Activated CD4-positive, alpha-beta T cell treated with anti-CD3 and anti-CD28 coated beads, Interleukin-2, amount 10 ng/mL, durations not matched to agents 7 days and 5 days (primary cell): ENCODE measurements at regions not wholly inside any gene's neighbourhood (a gene's known extent, or its start where the extent isn't known, plus 50 kb on each side); places are given as distances from the start of the nearest gene placed in this dataset.

Source experiments
- CTCF ChIA-PET: fragments of 350-600 bp; sonication (Branson Sonifier 250); formaldehyde crosslinking; loops from one replicate; lab custom pipeline; 2021; ENCODE audit warnings: antibody characterized with exemption; lab: Charles Lee
- POLR2A ChIA-PET: fragments of 350-600 bp; sonication (Branson Sonifier 250); formaldehyde crosslinking; loops from one replicate; lab custom pipeline; 2021; ENCODE audit warnings: antibody characterized with exemption; lab: Charles Lee
- DNase-seq: peaks from one replicate; pipeline ENCODE4 v3.0.0-alpha.2; 2020
- H3K27ac Mint-ChIP-seq: one replicate; pipeline ENCODE4 v1.8.0; 2021; ENCODE audit warnings: mild to moderate bottlenecking, moderate library complexity, mixed read lengths
- H3K27me3 Mint-ChIP-seq: one replicate; pipeline ENCODE4 v1.8.0; 2021; ENCODE audit warnings: mixed read lengths
- H3K36me3 Mint-ChIP-seq: one replicate; pipeline ENCODE4 v1.8.0; 2021; ENCODE audit warnings: low read depth, mixed read lengths
- H3K4me1 Mint-ChIP-seq: one replicate; pipeline ENCODE4 v1.8.0; 2021; ENCODE audit warnings: mixed read lengths
- H3K4me3 Mint-ChIP-seq: one replicate; pipeline ENCODE4 v1.8.0; 2021; ENCODE audit warnings: mild to moderate bottlenecking, moderate library complexity, mixed read lengths
- H3K9me3 Mint-ChIP-seq: one replicate; pipeline ENCODE4 v1.8.0; 2021; ENCODE audit warnings: mixed read lengths

DNA sequence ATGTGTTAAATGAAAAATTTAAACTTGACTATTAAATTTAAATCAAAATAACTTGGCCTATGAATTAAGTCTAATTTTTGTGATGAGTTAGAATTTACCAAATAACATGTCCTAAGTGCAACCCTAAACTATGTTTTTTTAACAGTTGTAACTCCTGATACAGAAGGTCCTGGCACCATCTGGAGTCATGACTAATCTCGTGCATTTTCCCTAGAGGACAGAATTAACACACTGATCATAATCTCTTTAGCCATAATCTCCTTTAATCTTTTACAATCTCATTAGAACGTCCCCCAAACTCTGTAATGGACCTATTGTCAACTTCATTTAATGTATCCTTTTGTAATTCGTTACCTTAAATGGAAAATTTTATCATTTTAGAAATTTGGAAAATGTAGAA lies 100.6 kb downstream of the SUCNR1 start:
- ChIA-PET CTCF (no interaction called here), POLR2A (no interaction called here)
- Mint-ChIP-seq H3K36me3 (no peaks in the 10 kb centered on the region), H3K27me3 (peaks cover 2% of the 10 kb centered on the region), H3K4me1 (no peaks in the 10 kb centered on the region), H3K27ac (no peak overlapping the region), H3K9me3 (peaks cover 2% of the 10 kb centered on the region), H3K4me3 (no peak overlapping the region)
- no peak for DNase-seq

DNA sequence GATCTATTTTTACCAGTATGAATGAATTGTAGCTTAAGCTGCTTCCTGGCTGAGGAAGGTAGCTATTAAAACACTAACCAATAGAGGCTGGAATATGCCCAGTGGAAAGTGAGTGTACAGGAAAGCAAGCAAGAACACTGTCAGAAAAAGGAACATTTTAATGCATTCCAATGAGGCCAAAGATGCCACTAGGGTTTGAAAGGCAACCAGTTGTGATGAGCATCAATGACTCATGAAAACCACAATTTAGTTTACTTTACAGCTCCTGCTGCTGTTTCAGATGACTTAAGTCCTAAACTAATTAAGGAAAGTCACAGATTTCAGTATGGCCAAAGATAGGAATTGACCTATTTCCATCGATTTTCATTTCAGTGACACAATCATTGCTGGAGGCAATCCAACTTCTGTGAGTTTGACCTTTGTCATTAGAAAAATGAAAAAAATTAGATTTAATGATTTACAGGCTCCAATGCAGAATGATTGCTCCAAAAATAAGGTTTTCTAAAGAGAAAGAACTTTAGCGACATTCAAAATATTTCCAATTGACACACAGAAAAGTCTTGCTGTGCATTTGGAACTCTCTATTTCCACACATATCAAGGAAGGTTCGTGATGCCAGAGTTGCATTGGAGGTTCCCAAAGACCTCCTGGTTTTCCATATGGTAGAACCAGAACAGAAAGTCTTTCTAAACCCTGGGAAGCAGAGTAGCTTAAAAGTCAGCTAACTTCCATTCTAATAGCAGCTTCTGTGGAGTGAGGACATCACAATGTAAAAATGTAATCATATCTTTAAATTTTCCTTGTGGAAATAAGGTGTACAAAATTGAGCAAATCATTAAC lies 103.0 kb downstream of the SUCNR1 start:
- ChIA-PET CTCF (interaction anchor here (0.6 kb wide), 1 partner anchor 493 kb away, joined by 3 read pairs; no protein-coding TSS in a partner anchor), POLR2A (interaction anchor here (0.6 kb wide), 1 partner anchor 21 kb away, joined by 4 read pairs; no protein-coding TSS in a partner anchor)
- no peaks in the 10 kb centered on the region for H3K27me3 Mint-ChIP-seq
- no peak for DNase-seq
- no peaks in the 10 kb centered on the region for H3K36me3 Mint-ChIP-seq
- no peaks in the 10 kb centered on the region for H3K4me1 Mint-ChIP-seq
- peaks cover 2% of the 10 kb centered on the region for H3K9me3 Mint-ChIP-seq
- H3K4me3 Mint-ChIP-seq, result no peak overlapping the region
- no peak overlapping the region for H3K27ac Mint-ChIP-seq

DNA sequence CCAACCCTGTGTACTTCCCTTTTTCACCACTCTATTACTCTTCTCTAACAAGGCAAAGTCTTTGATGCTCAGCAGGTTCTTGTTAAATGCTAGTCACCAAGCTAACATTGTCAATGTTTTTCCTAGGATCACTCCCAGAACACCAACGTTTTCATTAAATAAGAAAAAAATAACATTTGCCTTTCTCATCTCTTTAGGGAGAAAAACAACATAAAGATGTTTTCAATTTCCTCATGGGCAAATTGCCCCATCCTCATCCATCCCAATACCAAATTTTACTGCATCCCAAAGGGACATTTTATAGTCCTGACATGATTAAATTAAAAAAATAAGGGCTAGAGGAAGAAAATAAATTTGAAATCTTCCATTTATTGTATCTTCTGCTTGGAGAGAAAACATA lies 106.5 kb downstream of the SUCNR1 start:
- CTCF ChIA-PET, result no interaction called here
- Mint-ChIP-seq H3K36me3 (no peaks in the 10 kb centered on the region), H3K27me3 (no peaks in the 10 kb centered on the region), H3K9me3 (peaks cover 2% of the 10 kb centered on the region), H3K4me1 (no peaks in the 10 kb centered on the region), H3K27ac (no peak overlapping the region), H3K4me3 (no peak overlapping the region)
- POLR2A ChIA-PET, result no interaction called here
- no peak for DNase-seq

DNA sequence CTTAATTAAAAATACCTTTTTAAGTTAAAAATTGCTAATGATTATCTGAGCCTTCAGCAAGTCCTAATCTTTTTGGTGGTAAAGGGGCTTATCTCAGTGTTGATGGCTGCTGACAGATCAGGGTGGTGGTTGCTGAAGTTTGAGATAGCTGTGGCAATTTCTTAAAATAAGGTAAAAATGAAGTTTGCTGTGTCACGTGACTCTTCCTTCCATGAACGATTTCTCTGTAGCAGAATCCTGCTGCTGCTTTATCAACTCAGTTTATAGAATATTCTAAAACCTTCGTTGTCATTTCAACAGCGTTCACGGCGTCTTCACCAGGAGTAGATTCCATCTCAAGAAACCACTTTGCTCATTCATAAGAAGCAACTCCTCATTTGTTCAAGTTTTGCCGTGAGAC lies 110.1 kb downstream of the SUCNR1 start:
- H3K27me3 Mint-ChIP-seq, result peaks cover 6% of the 10 kb centered on the region
- no peak for DNase-seq
- no peaks in the 10 kb centered on the region for H3K36me3 Mint-ChIP-seq
- no peaks in the 10 kb centered on the region for H3K9me3 Mint-ChIP-seq
- no peak overlapping the region for H3K27ac Mint-ChIP-seq
- CTCF ChIA-PET, result no interaction called here
- no peaks in the 10 kb centered on the region for H3K4me1 Mint-ChIP-seq
- H3K4me3 Mint-ChIP-seq, result no peak overlapping the region
- POLR2A ChIA-PET, result no interaction called here

DNA sequence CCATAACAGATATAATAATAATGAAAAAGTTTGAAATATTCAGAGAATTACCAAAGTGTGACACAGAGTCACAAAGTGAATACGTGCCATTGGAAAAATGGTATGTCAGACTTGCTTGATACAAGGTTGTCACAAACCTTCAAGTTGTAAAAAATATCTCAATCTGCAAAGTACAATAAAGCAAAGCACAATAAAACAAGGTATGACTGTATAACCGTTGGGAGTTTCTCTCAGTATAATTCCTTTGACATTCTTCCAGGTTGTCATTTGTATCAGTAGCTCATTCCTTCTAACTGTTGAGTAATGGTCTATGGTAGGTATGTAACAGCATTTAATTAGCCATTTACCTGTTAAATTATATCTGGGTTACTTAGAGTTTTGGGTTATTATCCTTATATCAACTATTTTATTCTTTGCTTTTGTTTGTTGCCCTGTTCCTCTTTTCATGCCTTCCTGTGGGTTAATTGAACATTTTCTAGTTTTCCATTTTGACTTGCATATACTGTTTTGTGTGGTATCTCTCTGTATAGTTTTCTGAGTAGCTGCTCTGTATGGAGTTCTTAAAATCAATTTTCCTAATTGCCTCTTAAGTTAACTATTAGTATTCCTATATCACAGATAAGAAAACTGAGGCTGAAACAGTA lies 112.5 kb downstream of the SUCNR1 start:
- no peaks in the 10 kb centered on the region for H3K9me3 Mint-ChIP-seq
- H3K27ac Mint-ChIP-seq, result no peak overlapping the region
- CTCF ChIA-PET, result interaction anchor here (0.7 kb wide), 1 partner anchor 8 kb away, joined by 3 read pairs; no protein-coding TSS in a partner anchor

DNA sequence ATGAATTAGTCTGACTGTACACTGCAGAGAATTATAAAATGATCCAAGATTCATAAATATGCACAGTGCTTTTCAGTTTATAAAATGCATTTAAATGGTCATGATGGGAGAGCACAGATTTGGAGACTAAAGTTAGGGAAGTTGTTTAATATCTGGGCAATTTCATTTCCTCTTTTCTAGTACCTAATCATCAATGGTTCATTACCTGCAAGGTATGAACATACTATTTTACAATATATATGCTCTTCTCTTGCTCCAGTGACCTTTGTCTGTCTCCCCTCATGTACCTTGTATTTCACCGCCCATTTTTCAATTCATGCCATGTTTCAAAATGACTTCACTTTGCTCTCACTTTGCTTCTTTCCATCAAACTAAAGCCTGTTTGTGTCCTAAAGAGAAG lies 114.5 kb downstream of the SUCNR1 start:
- Mint-ChIP-seq H3K4me3 (no peak overlapping the region), H3K9me3 (no peaks in the 10 kb centered on the region), H3K27ac (no peak overlapping the region), H3K4me1 (no peaks in the 10 kb centered on the region), H3K27me3 (peaks cover 16% of the 10 kb centered on the region), H3K36me3 (no peaks in the 10 kb centered on the region)
- CTCF ChIA-PET, result no interaction called here
- POLR2A ChIA-PET, result no interaction called here
- no peak for DNase-seq

More for the DNA sequence above, 112.5 kb downstream of the SUCNR1 start:
- no peaks in the 10 kb centered on the region for H3K36me3 Mint-ChIP-seq
- no peaks in the 10 kb centered on the region for H3K4me1 Mint-ChIP-seq
- H3K4me3 Mint-ChIP-seq, result no peak overlapping the region
- POLR2A ChIA-PET, result no interaction called here
- no peak for DNase-seq
- peaks cover 16% of the 10 kb centered on the region for H3K27me3 Mint-ChIP-seq

DNA sequence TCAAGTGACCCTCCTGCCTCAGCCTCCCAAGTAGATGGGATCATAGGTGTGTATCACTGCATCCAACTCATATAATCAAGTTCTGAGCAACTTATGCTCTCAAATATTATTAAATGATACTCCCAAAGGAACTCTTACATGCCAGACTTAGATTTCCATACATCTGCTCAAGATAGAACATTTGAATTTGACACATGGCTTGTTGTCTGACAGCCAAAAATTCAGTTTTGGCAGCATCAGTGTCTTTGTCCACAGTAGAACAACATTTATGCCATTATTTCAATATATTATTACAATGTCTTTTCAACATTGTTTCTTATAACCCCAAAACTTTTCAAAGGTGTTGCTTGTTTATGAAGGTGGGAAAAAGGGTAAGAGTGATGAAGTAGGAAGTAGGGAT lies 116.2 kb downstream of the SUCNR1 start:
- POLR2A ChIA-PET, result no interaction called here
- CTCF ChIA-PET, result no interaction called here
- H3K36me3 Mint-ChIP-seq, result no peaks in the 10 kb centered on the region
- DNase-seq, result no peak
- H3K4me1 Mint-ChIP-seq, result no peaks in the 10 kb centered on the region
- H3K27me3 Mint-ChIP-seq, result peaks cover 16% of the 10 kb centered on the region
- no peak overlapping the region for H3K27ac Mint-ChIP-seq
- H3K9me3 Mint-ChIP-seq, result no peaks in the 10 kb centered on the region
- no peak overlapping the region for H3K4me3 Mint-ChIP-seq

DNA sequence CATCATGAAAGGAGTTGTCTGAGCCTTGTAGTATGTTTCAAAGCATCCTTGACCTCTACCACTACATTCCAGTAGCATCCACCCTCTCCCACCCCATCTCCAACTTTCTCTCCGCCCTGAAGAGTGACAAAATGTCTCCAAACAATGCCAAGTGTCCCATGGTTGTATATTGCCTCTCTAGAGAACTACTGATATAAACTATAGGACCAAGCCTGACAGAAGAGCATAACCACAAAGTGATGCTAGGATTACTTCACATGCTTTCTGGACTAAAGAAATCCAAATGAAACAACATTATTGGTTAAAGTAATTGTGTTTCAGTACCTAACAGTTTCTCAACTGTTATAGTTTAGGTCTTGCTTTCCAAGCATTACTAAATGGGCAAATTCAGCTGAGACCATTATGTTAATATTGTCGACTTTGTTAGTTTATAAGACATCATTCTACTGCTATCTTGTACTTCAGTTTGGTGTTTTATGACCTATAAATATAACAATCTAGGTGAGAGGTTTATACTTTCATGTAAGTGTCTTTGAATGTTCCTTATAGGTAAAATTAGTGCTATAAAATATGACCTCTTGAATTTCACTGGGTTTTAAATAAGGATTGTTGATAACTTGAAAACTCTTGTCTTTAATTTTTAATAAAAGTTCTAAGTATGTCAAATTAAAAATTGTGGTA lies 117.4 kb downstream of the SUCNR1 start:
- no peaks in the 10 kb centered on the region for H3K9me3 Mint-ChIP-seq
- ChIA-PET CTCF (no interaction called here), POLR2A (no interaction called here)
- H3K4me1 Mint-ChIP-seq, result no peaks in the 10 kb centered on the region
- no peaks in the 10 kb centered on the region for H3K36me3 Mint-ChIP-seq
- H3K27me3 Mint-ChIP-seq, result peaks cover 16% of the 10 kb centered on the region
- no peak for DNase-seq
- H3K27ac Mint-ChIP-seq, result no peak overlapping the region
- H3K4me3 Mint-ChIP-seq, result no peak overlapping the region

DNA sequence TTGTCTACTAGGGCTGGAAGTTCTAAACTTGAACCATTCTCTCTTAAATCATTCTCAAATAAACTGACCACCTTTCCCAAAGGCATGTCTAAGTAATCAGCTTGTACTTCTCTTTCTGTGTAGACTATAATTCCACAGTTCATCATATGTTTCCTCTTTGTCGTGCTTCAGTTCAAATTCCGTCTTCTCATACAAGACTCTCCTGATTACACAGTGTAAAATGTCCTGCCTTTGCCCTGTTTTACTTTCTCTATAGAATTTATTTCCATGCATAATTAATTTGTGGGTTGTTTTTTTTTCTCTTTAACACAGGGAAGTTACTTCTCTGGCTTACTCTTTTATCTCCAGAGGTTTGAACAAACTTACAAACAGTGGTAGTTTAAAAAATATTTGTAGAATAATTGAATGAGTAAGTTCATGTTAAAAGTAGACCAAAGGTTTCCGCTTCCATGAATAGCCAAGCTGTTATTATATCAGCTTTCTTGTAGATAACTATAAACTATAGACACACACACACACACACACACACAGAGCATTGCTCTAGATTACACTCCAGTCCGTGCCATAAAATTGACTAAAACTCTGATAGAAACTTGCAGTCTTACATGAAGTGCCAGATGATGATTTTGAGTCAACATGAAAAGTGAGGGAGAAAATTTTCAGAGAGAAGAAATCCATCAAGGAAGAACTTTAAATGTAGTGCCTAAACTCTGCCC lies 119.0 kb downstream of the SUCNR1 start:
- no peaks in the 10 kb centered on the region for H3K36me3 Mint-ChIP-seq
- H3K27ac Mint-ChIP-seq, result no peak overlapping the region
- peaks cover 16% of the 10 kb centered on the region for H3K27me3 Mint-ChIP-seq
- ChIA-PET CTCF (interaction anchor here (1.4 kb wide), 1 partner anchor 11 kb away, joined by 3 read pairs; no protein-coding TSS in a partner anchor), POLR2A (no interaction called here)
- no peaks in the 10 kb centered on the region for H3K9me3 Mint-ChIP-seq
- H3K4me3 Mint-ChIP-seq, result no peak overlapping the region
- H3K4me1 Mint-ChIP-seq, result no peaks in the 10 kb centered on the region
- DNase-seq, result no peak

DNA sequence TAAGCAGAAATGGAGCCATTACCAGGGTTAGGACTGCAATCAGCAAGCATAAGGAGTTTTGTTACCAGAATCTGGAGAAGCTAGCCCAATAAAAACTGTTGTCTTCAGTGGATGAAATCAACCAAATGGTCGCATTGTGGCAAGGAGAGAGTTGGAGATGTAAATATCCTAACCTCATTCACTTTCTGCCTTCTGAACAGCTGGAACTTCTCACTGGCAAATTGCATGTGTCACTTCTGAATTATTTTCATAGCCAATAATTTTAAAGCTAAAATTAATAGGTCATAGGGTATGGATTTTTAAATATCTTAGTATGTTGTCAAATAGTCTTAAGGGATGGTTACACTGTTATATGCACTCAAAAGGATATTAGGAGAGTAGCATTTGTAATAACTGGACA lies 121.6 kb downstream of the SUCNR1 start:
- POLR2A ChIA-PET, result no interaction called here
- no peak overlapping the region for H3K4me3 Mint-ChIP-seq
- CTCF ChIA-PET, result no interaction called here

DNA sequence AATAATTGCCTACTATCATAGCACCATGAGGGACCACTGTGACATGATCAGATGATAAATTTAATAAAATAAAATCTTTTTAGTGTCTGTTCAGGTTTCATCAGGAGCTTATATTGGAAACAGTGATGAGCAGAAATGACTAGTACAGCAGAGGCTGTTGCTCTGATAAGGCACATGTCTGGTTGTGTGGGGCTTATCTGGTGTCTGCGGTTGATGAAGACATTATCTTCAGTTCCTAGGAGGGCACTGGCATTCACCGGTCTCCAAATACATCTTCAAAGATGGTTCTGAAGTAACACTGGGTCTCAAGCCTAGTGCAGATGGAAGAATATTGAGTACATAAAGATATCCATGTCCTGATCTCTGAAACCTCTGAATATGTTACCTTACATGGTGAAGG lies 125.3 kb downstream of the SUCNR1 start:
- ChIA-PET CTCF (no interaction called here), POLR2A (no interaction called here)
- Mint-ChIP-seq H3K4me3 (no peak overlapping the region), H3K27ac (no peak overlapping the region), H3K4me1 (no peaks in the 10 kb centered on the region), H3K9me3 (no peaks in the 10 kb centered on the region), H3K27me3 (no peaks in the 10 kb centered on the region), H3K36me3 (no peaks in the 10 kb centered on the region)
- no peak for DNase-seq

More for the DNA sequence above, 121.6 kb downstream of the SUCNR1 start:
- Mint-ChIP-seq H3K9me3 (no peaks in the 10 kb centered on the region), H3K27me3 (peaks cover 4% of the 10 kb centered on the region), H3K36me3 (no peaks in the 10 kb centered on the region), H3K27ac (no peak overlapping the region), H3K4me1 (no peaks in the 10 kb centered on the region)
- no peak for DNase-seq

DNA sequence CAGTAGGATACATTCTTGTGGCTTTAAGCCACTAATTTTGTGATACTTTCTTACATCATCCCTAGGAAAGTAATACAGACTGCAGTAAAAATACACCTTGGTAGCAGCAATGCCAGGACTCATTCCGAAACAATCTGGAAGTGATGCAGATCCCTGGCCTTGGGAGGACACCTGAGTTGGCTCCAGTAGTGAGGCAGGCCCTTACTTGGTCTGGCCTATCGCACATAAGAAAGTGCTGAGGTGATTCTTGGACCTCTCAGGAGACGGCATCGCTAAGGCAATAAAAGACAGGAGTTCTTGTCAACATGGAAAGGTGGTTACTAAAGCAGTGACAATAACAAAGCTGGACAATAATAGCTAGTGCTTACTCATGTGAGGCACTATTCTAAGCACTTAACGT lies 126.5 kb downstream of the SUCNR1 start:
- Mint-ChIP-seq H3K9me3 (no peaks in the 10 kb centered on the region), H3K4me1 (no peaks in the 10 kb centered on the region), H3K36me3 (no peaks in the 10 kb centered on the region), H3K4me3 (no peak overlapping the region), H3K27me3 (peaks cover 2% of the 10 kb centered on the region), H3K27ac (no peak overlapping the region)
- ChIA-PET POLR2A (no interaction called here), CTCF (no interaction called here)
- DNase-seq, result no peak
